Fibroblast of peridontal ligament (primary cell): ENCODE measurements at regions not wholly inside any gene's neighbourhood (a gene's known extent, or its start where the extent isn't known, plus 50 kb on each side); places are given as distances from the start of the nearest gene placed in this dataset.
"Not testable (repeated sequence)": the region's sequence is repeated elsewhere in the genome, so short reads cannot be mapped to it uniquely, and the experiment has no call there.

ENCODE experiments used
- DNase-seq: peaks from one replicate; pipeline ENCODE4 v3.0.0-alpha.2; 2010; ENCODE audit errors: extremely low read depth

- no peak for DNase-seq
Measured at GRCh38 chr12:3367750-3368444, 123.1 kb upstream of the PRMT8 start.

- no peak for DNase-seq
Measured at GRCh38 chr12:3371018-3371417, 120.0 kb upstream of the PRMT8 start.

- DNase-seq: no peak
Measured at GRCh38 chr12:3375326-3375725, 115.7 kb upstream of the PRMT8 start.

DNA sequence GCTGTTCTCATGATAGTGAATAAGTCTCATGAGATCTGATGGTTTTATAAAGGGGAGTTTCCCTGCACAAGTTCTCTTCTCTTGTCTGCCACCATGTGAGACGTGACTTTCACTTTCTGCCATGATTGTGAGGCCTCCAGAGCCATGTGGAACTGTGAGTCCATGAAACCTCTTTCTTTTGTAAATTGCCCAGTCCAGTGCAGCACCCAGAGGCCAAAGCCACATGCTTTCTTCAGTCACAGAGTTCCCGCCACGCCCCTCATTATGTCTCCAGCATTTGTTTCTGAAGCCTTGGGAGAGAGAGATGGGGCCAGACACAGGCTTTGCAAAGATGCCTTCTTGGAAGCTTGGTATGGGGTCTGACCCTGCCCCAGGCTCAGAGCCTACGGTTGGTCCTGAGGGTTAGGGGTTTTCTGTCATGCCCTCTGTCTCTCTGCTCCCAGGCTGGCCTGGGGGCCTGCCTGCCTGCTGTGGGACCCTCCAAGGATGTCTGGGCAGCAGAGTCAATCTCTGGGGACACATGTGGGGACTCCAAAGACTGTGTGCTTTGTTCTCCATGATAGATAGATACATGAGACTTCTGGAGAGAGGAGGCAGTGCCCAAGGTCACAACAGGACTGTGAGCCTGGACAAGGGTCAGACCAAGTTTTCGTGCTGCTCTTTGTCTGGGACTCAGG lies 114.1 kb upstream of the PRMT8 start:
- DNase-seq: no peak

DNA sequence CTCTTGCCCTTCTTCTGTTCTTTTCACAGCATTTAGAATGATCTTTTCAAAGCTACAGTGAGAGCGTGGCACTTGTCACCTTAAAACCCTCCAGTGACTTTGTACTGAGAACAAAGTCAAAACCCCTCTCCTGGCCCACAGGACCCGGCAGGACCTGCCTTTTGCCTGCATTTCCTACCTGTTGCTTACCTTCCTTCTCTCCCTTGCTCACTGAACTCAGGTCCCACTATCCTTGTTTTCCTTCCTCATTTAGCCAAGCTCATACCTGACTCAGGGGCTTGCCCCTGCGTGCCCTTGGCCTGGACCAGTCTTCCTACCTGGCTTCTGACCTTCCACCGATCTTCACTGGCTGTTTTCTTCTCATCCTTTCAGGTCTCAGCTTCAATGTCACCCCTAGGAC lies 112.3 kb upstream of the PRMT8 start:
- DNase-seq: no peak

DNA sequence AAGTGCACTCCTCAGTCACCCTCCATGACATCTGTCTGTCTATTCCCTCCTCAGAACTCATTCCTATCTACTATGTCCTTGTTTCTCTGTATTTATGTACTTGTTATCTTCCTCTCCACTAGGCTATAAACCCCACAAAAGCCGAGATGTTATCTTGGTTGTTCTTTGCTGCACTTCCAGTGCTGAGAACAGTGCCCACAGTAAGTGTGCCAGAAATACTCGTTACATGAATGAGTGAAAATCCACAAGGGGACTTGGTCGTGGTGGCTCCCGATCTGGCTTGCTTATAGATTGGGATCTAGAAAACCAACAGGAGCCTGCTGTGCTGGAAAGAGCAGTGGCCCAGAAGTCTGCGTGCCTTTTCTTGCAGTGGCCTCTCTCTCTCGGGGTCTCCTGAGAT lies 111.9 kb upstream of the PRMT8 start:
- no peak for DNase-seq

DNA sequence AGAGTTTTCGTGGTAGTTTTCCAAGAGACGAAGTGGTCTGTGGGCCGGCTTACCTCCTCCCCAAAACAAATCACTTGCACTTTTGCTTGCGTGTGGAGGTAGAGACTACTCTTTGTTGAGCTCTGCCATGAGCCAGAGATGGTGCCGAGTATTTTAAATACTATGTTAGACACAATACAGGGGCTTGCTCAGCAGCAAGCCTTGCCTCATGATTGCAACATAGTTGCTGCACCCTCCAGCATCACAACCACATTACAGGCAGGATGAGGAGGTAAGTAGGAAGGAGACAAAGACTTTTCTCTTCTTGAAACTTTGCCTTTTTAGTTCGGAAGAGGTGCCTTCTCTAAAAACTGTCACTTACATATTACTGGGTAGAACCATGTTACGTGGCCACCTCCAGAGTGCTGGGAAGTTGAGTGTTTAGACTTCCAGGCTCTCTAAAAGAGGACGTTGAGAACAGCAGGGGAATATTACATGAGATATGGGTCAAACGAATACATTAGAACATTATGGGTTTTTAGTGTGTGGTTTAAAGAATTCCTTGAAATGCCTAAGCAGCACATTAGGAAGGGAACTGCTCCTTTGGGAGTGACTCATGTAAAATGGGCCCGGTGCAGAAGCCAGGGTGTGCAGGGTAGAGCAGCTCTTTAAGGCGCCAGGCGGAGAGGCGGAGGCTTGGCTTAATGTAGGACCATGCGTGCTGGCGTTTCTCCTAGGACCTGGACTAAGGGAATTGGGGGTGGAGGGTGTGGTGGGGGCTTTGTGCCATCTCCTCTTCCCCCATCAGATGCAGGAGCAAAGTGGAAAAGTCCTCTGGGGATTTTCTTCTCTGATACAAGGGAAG lies 110.6 kb upstream of the PRMT8 start:
- DNase-seq: peak; percentile 65

GRCh38 chr12:3381059-3382047 lies 109.7 kb upstream of the PRMT8 start:
- DNase-seq: peak; percentile 87

- no peak for DNase-seq
Measured at GRCh38 chr12:3389986-3390385, 101.0 kb upstream of the PRMT8 start.

DNA sequence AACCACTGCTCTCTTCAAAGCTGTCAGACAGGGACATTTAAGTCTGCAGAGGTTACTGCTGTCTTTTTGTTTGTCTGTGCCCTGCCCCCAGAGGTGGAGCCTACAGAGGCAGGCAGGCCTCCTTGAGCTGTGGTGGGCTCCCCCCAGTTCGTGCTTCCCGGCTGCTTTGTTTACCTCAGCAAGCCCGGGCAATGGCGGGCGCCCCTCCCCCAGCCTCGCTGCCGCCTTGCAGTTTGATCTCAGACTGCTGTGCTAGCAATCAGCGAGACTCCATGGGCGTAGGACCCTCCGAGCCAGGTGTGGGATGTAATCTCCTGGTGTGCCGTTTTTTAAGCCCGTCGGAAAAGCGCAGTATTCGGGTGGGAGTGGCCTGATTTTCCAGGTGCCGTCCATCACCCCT lies 93.4 kb upstream of the PRMT8 start:
- DNase-seq: not testable (repeated sequence)

DNA sequence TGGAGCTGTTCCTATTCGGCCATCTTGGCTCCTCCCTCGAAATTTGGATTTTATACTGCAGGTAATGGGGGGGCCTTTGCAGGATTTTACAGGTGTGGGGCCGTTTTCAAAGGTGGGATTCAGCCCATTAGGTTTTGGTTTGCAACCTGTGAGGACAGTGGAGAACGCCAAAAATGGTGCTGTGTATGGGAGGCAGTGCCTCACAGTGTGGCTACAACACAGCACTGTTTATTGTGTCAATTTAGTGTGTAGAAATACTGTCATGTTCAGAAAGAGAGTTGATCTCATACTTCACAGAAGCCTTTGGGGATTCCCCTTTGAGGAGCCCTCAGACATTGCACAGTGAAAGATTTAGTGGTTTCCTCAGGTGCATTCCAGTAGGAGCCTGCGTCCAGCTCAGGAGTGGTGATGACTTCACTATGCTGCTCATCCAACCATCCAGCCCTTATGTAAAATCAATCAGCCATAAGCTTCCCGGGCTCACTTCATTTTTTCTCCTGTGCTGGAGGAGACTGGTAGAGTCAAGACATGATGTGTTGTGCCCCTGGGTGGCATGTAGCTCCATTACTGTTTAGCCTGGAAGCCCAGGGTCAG lies 92.7 kb upstream of the PRMT8 start:
- DNase-seq: no peak

GRCh38 chr12:3405821-3406220 lies 85.2 kb upstream of the PRMT8 start:
- DNase-seq: no peak

- DNase-seq: no peak
Measured at GRCh38 chr12:3407723-3408122, 83.3 kb upstream of the PRMT8 start.

GRCh38 chr12:3409662-3410061 lies 81.3 kb upstream of the PRMT8 start:
- DNase-seq: no peak

- no peak for DNase-seq
Measured at GRCh38 chr12:3416159-3416558, 74.8 kb upstream of the PRMT8 start.

DNA sequence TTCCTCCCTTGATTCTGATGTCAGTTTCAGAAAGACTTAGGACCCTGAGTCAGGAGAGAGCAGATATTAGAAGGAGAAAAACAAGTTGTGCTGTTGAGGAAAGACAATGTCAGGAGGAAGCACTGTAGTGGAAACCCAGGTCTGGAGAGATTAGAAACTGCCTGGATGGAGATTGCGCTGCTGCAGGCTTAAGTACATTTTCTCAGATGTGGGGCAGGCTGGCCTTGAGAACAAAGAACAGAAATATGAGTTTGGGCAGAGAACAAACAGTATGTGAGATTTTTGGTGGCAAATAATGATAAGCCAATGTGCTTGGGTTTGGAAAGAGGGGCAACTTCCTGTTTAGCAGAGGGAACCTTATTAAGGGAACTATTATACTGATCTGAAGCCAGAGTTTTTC lies 74.3 kb upstream of the PRMT8 start:
- DNase-seq: no peak

DNA sequence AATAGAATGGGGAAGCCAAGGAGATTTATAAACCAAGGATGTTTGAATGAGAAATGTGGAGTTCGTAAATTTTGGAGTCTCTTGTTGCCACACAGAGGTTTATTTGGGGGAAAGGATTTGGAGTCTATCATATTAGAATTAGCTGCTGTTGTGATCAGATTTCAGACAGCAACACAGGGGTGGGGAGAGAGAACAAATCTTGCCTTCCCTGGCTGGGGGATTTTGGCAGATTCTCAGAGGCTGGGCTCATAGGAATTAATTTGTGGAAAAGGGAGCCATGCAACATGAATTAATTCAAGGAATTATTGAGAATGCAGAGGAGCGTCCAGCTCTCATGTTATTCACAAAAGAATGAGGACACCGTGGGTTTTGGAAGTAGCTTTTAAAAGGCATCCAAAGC lies 73.9 kb upstream of the PRMT8 start:
- no peak for DNase-seq

- no peak for DNase-seq
Measured at GRCh38 chr12:3417937-3418462, 73.0 kb upstream of the PRMT8 start.

DNA sequence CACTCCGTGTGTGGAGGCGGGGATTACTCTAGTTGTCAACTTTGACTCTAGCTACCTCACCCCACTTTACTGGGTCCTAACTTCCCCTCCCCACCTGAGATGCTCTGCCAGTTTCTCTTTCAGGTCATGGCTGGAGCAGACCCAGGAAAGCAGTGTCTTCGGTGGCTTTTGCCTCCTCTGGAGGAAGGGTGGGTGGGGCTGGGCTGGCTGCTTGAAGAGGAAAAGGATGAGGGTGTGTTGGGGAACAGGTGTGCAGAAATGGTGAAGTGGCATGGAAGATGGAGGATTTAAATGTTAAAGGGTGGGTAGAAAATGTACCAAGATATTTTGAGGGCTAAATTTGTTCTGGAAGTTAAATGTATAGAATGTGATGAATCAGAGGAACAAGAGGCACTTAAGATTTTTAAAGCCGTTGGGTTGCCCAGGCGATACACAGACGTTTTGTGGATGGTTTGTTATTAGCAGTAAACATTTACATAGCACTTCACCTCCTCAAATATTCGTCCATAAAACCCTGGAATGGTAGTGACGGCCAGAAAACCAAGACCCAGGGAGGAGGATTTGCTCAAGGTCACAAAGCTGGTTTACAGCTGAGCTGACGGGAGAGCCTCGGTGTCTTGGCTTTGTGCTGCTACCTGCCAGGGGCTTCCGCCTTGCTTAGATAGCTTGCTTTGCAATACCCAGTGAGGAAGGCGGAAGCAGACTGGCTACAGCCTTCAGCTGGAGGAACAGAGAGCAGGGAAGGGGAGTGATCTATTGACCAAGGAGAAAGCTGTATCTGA lies 72.2 kb upstream of the PRMT8 start:
- no peak for DNase-seq

DNA sequence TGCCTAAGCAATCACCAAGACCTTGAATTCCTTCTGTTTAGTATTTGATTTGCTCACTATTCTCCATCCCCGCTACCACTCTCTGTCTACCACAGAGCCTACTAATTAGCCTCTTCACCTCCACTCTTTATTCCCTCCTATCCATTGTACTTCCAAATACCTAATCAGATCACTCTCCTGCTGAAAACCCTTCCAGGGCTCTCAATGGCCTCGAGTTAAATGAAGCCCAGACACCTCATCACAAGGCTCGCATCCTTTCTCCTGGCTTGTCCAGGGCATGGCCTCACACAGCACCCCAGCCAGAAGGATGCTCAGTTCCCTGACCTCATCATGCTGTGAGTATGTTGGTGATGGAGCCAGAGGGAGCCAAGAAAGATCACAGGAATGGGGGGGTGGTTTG lies 71.4 kb upstream of the PRMT8 start:
- DNase-seq: no peak
